ENCODE measurements at regions not wholly inside any gene's neighbourhood (a gene's known extent, or its start where the extent isn't known, plus 50 kb on each side); places are given as distances from the start of the nearest gene placed in this dataset.

DNA sequence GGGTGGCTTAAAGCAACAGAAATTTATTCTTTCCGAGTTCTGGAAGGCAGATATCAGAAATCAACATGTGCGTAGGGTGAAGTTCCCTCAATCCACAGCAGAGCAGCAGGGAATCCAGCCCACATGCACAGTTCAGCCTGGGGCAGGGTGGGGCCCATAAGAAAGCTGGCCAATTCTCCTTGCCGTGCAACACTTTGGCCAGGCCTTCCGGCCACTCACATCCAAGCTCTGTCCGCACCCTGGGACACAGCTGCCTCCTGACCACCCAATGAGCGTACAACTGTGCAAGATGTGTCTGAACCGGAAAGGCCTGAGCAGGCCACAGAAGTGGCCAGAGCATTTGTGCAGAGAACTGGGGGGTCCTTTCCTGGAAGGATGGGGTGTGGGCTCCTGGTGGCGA, 274.9 kb downstream of the GADD45G start:
- Histone ChIP-seq H3K27me3 (ENCODE audit: control insufficient read depth, insufficient read depth, low read length) (no peaks in the 10 kb centered on the region), H3K9ac (ENCODE audit: low read length) (no peak overlapping the region), H3K4me1 (ENCODE audit: control insufficient read depth, insufficient read depth, low read length) (peaks cover 10% of the 10 kb centered on the region), H3K36me3 (ENCODE audit: control insufficient read depth, insufficient read depth, low read length) (no peaks in the 10 kb centered on the region), H3K4me3 (ENCODE audit: low read length) (no peak overlapping the region), H3K27ac (ENCODE audit: low read depth, low read length) (no peak overlapping the region)

DNA sequence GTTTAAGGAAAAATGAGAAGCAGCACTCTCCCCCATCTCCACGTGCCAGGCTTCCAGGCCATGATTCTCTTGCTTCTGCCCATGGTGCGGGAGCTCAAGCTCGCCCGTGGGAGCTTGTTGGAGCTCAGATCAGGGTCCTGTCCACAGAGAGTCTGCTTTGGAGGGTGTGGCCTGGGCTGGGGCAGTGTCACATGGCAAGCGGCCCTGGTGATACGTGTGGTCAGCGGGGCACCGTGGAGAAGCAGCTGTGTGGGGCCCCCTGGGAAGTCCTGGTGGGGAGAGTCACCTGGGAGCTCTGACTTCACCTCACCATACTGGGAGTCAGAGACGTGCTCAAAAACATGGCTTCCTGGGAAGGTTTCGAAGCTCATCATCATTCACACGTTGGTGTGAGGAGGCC, 275.3 kb downstream of the GADD45G start:
- Histone ChIP-seq H3K4me1 (ENCODE audit: control insufficient read depth, insufficient read depth, low read length) (peaks cover 6% of the 10 kb centered on the region), H3K27ac (ENCODE audit: low read depth, low read length) (no peak overlapping the region), H3K27me3 (ENCODE audit: control insufficient read depth, insufficient read depth, low read length) (no peaks in the 10 kb centered on the region), H3K9ac (ENCODE audit: low read length) (no peak overlapping the region), H3K36me3 (ENCODE audit: control insufficient read depth, insufficient read depth, low read length) (no peaks in the 10 kb centered on the region), H3K4me3 (ENCODE audit: low read length) (no peak overlapping the region)

- Histone ChIP-seq H3K27ac (ENCODE audit: low read depth, low read length) (no peak overlapping the region), H3K36me3 (ENCODE audit: control insufficient read depth, insufficient read depth, low read length) (no peaks in the 10 kb centered on the region), H3K27me3 (ENCODE audit: control insufficient read depth, insufficient read depth, low read length) (no peaks in the 10 kb centered on the region), H3K9ac (ENCODE audit: low read length) (no peak overlapping the region), H3K4me3 (ENCODE audit: low read length) (no peak overlapping the region), H3K4me1 (ENCODE audit: control insufficient read depth, insufficient read depth, low read length) (no peaks in the 10 kb centered on the region)
Measured at GRCh38 chr9:89880721-89881120, 275.9 kb downstream of the GADD45G start.

GRCh38 chr9:89881431-89881830, 276.6 kb downstream of the GADD45G start:
- Histone ChIP-seq H3K4me3 (ENCODE audit: low read length) (no peak overlapping the region), H3K27me3 (ENCODE audit: control insufficient read depth, insufficient read depth, low read length) (no peaks in the 10 kb centered on the region), H3K27ac (ENCODE audit: low read depth, low read length) (no peak overlapping the region), H3K9ac (ENCODE audit: low read length) (no peak overlapping the region), H3K4me1 (ENCODE audit: control insufficient read depth, insufficient read depth, low read length) (peaks cover 2% of the 10 kb centered on the region), H3K36me3 (ENCODE audit: control insufficient read depth, insufficient read depth, low read length) (no peaks in the 10 kb centered on the region)

DNA sequence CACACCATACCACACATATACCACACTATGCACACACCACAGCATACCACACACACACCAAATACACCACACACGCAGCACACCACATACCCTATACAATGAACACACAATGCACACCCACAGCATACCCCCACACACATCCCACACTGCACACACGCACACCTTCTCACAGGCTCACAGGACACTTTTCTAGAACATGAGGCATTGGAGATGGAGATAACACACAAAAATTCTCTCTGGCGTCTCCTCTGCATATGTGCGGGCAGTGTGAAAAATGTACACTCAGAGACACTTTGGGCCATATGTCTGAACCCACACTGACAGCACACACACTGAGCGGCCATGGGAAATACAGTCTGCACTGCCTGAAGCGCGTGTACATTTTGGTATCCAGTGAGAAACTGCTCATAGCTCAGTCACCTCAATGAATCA, 278.1 kb downstream of the GADD45G start:
- no peak overlapping the region for H3K4me3 ChIP-seq (ENCODE audit: low read length)
- no peak overlapping the region for H3K27ac ChIP-seq (ENCODE audit: low read depth, low read length)
- no peaks in the 10 kb centered on the region for H3K27me3 ChIP-seq (ENCODE audit: control insufficient read depth, insufficient read depth, low read length)
- H3K4me1 ChIP-seq (ENCODE audit: control insufficient read depth, insufficient read depth, low read length): peaks cover 6% of the 10 kb centered on the region
- no peak overlapping the region for H3K9ac ChIP-seq (ENCODE audit: low read length)
- H3K36me3 ChIP-seq (ENCODE audit: control insufficient read depth, insufficient read depth, low read length): no peaks in the 10 kb centered on the region

DNA sequence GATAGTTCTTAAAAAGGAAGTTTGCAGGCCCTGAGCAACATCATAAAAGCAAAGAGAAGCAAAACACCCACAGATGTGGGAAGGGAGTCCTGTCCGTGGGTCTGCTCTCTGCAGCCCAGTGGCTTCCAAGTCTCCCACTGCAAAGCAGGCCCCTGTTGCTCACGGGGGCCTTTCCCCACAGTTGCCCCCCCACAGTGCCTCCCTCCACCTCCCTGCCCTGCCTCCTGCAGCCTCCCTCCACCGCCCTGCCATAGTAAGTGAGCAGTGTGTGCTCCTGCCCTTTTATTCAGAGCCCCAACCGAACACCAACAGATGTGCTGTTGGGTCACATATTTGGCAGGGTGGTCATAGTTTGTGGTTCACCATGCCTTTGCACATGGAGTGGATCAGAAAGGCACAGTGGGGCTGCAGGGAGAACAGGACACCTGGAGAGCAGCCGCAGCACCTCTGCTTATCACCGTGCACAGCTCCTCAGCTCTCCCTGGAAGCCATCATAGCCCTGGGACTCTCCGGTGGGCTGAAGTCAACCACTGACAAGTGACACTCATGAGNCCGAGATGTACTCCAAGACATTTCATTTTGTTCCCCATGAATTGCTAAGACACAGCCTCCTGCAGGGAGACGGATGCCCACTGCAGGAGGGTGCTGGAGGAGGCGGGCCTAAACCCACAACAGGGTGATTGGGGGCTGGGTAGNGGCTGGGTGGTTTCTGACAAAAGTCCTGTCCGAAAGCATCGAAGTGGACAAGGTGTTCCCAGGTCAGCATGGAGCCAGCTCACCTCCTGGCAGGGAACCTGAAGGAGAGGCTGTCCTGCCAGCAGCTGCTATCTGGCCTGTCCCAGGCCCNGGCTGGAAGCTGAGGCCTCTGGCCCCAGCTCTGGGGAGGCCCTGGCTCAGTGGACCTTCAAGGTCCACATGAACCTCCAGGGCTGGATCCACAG, 278.9 kb downstream of the GADD45G start:
- H3K27me3 ChIP-seq (ENCODE audit: control insufficient read depth, insufficient read depth, low read length): no peaks in the 10 kb centered on the region
- peaks cover 6% of the 10 kb centered on the region for H3K4me1 ChIP-seq (ENCODE audit: control insufficient read depth, insufficient read depth, low read length)
- H3K9ac ChIP-seq (ENCODE audit: low read length): no peak overlapping the region
- no peak overlapping the region for H3K4me3 ChIP-seq (ENCODE audit: low read length)
- no peaks in the 10 kb centered on the region for H3K36me3 ChIP-seq (ENCODE audit: control insufficient read depth, insufficient read depth, low read length)
- H3K27ac ChIP-seq (ENCODE audit: low read depth, low read length): no peak overlapping the region

DNA sequence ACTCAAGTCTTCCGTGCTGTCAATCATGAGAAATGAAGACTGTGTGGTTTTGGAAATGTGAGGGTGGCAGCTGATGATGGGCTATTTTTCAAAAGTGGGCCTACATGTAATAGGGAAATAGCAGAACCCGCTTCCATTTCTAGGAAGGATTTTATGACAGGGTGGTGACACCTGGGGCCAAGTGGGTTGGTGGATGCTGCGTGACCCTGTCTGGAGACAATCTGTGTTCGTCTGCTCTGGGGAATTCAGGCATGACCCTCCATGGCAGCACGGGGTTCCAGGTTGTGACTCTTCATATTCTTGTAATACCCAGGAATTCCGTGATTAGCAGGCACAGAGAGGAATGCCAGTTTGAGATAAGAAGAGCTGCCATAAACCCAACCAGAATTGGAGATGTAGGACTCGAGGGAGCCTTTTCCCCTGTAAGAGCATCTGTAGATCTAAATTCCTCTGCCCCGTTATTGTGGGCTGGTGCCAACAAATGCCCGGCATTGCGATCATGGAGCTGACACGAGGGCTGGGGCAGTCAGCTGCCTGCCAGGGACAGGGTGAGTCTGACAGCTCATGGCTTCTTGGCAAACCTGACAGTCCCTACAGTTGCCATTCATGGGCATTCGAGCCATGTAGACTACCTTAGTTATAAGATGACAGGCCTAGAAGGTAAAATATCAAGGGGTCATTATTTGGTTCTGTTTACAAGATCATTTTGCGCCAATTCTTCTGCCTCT, 279.7 kb downstream of the GADD45G start:
- H3K4me1 ChIP-seq (ENCODE audit: control insufficient read depth, insufficient read depth, low read length): peaks cover 6% of the 10 kb centered on the region
- H3K27ac ChIP-seq (ENCODE audit: low read depth, low read length): no peak overlapping the region
- no peak overlapping the region for H3K9ac ChIP-seq (ENCODE audit: low read length)
- no peak overlapping the region for H3K4me3 ChIP-seq (ENCODE audit: low read length)
- no peaks in the 10 kb centered on the region for H3K27me3 ChIP-seq (ENCODE audit: control insufficient read depth, insufficient read depth, low read length)
- no peaks in the 10 kb centered on the region for H3K36me3 ChIP-seq (ENCODE audit: control insufficient read depth, insufficient read depth, low read length)

- no peaks in the 10 kb centered on the region for H3K27me3 ChIP-seq (ENCODE audit: control insufficient read depth, insufficient read depth, low read length)
- no peaks in the 10 kb centered on the region for H3K36me3 ChIP-seq (ENCODE audit: control insufficient read depth, insufficient read depth, low read length)
- H3K4me3 ChIP-seq (ENCODE audit: low read length): no peak overlapping the region
- no peak overlapping the region for H3K9ac ChIP-seq (ENCODE audit: low read length)
- peaks cover 6% of the 10 kb centered on the region for H3K4me1 ChIP-seq (ENCODE audit: control insufficient read depth, insufficient read depth, low read length)
- no peak overlapping the region for H3K27ac ChIP-seq (ENCODE audit: low read depth, low read length)
Measured at GRCh38 chr9:89885156-89885555, 280.3 kb downstream of the GADD45G start.

- Histone ChIP-seq H3K27me3 (ENCODE audit: control insufficient read depth, insufficient read depth, low read length) (no peaks in the 10 kb centered on the region), H3K27ac (ENCODE audit: low read depth, low read length) (no peak overlapping the region), H3K4me3 (ENCODE audit: low read length) (no peak overlapping the region), H3K9ac (ENCODE audit: low read length) (no peak overlapping the region), H3K4me1 (ENCODE audit: control insufficient read depth, insufficient read depth, low read length) (peaks cover 8% of the 10 kb centered on the region), H3K36me3 (ENCODE audit: control insufficient read depth, insufficient read depth, low read length) (no peaks in the 10 kb centered on the region)
Measured at GRCh38 chr9:89886281-89886700, 281.5 kb downstream of the GADD45G start.

- no peaks in the 10 kb centered on the region for H3K27me3 ChIP-seq (ENCODE audit: control insufficient read depth, insufficient read depth, low read length)
Measured at GRCh38 chr9:89887286-89887685, 282.5 kb downstream of the GADD45G start.

DNA sequence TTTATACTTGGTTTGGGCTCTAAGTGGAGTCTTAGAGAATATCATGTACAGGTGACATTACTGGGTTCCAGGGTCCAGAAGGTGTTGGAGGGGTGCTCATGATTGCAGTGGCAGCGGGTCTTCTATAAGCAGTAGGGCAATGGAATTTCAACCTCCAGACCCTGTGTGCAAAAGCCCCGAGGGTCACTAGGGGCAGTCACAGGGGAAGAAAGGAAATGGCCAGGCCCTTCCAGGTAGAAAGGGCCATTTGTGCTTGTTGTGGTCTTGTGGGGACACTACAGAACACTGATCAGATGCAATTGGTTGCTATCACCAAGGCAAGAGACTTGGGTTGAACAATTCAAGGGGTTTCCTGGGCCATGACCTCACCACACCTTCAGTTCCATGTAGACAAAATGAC, 283.4 kb downstream of the GADD45G start:
- Histone ChIP-seq H3K4me3 (ENCODE audit: low read length) (no peak overlapping the region), H3K27ac (ENCODE audit: low read depth, low read length) (no peak overlapping the region), H3K9ac (ENCODE audit: low read length) (no peak overlapping the region), H3K36me3 (ENCODE audit: control insufficient read depth, insufficient read depth, low read length) (no peaks in the 10 kb centered on the region), H3K27me3 (ENCODE audit: control insufficient read depth, insufficient read depth, low read length) (no peaks in the 10 kb centered on the region), H3K4me1 (ENCODE audit: control insufficient read depth, insufficient read depth, low read length) (peaks cover 15% of the 10 kb centered on the region)

More at GRCh38 chr9:89887286-89887685, 282.5 kb downstream of the GADD45G start:
- Histone ChIP-seq H3K27ac (ENCODE audit: low read depth, low read length) (no peak overlapping the region), H3K4me1 (ENCODE audit: control insufficient read depth, insufficient read depth, low read length) (peaks cover 15% of the 10 kb centered on the region), H3K4me3 (ENCODE audit: low read length) (no peak overlapping the region), H3K9ac (ENCODE audit: low read length) (no peak overlapping the region), H3K36me3 (ENCODE audit: control insufficient read depth, insufficient read depth, low read length) (no peaks in the 10 kb centered on the region)

GRCh38 chr9:89888677-89889076, 283.9 kb downstream of the GADD45G start:
- H3K4me3 ChIP-seq (ENCODE audit: low read length): no peak overlapping the region

More at GRCh38 chr9:89888677-89889076, 283.9 kb downstream of the GADD45G start:
- no peak overlapping the region for H3K27ac ChIP-seq (ENCODE audit: low read depth, low read length)
- H3K9ac ChIP-seq (ENCODE audit: low read length): no peak overlapping the region
- no peaks in the 10 kb centered on the region for H3K27me3 ChIP-seq (ENCODE audit: control insufficient read depth, insufficient read depth, low read length)
- peaks cover 15% of the 10 kb centered on the region for H3K4me1 ChIP-seq (ENCODE audit: control insufficient read depth, insufficient read depth, low read length)
- no peaks in the 10 kb centered on the region for H3K36me3 ChIP-seq (ENCODE audit: control insufficient read depth, insufficient read depth, low read length)
